ENCODE measurements at regions not wholly inside any gene's neighbourhood (a gene's known extent, or its start where the extent isn't known, plus 50 kb on each side); places are given as distances from the start of the nearest gene placed in this dataset.

DNA sequence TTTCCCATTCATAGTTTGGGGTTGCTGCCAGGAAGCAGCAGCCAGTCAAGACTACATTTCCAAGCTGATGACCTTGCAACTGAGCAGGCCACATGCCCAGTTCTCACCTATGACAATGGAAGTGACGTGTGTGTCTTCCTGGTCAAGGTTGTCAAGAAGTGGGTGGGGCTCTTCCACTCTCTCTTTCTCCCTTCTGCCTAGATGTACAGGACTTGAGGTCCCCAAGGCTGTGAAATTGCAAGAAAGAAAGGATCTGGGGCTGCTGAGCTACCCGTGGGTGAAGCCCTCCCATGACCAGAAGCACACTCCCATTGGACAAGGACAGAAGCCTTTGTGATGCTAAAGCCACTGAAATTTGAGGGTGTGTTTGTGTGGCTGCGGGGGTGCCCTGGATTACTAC is 175.1 kb downstream of the LINC00237 start:
- TF ChIP-seq, protein P1, sequence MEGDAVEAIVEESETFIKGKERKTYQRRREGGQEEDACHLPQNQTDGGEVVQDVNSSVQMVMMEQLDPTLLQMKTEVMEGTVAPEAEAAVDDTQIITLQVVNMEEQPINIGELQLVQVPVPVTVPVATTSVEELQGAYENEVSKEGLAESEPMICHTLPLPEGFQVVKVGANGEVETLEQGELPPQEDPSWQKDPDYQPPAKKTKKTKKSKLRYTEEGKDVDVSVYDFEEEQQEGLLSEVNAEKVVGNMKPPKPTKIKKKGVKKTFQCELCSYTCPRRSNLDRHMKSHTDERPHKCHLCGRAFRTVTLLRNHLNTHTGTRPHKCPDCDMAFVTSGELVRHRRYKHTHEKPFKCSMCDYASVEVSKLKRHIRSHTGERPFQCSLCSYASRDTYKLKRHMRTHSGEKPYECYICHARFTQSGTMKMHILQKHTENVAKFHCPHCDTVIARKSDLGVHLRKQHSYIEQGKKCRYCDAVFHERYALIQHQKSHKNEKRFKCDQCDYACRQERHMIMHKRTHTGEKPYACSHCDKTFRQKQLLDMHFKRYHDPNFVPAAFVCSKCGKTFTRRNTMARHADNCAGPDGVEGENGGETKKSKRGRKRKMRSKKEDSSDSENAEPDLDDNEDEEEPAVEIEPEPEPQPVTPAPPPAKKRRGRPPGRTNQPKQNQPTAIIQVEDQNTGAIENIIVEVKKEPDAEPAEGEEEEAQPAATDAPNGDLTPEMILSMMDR (IDR thresholded peaks at IDR 0.05 in 4 of 5, conservative IDR thresholded peaks at IDR 0.05 in 1 of 5) = no peak
- TF ChIP-seq POLR2A (IDR thresholded peaks at IDR 0.05) = no peak
